ENCODE measurements at regions not wholly inside any gene's neighbourhood (a gene's known extent, or its start where the extent isn't known, plus 50 kb on each side); places are given as distances from the start of the nearest gene placed in this dataset.

DNA sequence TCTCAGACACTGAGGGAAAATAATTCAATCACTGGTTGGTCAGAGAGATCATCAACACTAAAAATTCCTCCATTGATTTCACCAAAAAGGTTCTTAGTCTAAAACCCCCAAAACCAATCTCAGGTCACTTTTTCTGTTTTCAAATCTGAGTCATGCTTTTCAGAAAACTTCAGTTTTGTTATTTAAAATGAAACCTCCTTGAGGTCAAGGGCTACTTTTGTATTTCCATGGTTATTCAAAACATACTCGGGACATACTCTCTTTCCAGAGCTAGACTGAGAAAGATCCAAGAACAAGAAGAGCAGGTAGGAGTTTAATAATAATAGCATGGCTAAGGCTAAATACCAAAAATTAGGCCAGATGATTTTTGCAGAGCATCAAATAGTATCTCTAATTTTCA, 152.8 kb downstream of the SDHAF3 start:
- TF ChIP-seq, protein P1, sequence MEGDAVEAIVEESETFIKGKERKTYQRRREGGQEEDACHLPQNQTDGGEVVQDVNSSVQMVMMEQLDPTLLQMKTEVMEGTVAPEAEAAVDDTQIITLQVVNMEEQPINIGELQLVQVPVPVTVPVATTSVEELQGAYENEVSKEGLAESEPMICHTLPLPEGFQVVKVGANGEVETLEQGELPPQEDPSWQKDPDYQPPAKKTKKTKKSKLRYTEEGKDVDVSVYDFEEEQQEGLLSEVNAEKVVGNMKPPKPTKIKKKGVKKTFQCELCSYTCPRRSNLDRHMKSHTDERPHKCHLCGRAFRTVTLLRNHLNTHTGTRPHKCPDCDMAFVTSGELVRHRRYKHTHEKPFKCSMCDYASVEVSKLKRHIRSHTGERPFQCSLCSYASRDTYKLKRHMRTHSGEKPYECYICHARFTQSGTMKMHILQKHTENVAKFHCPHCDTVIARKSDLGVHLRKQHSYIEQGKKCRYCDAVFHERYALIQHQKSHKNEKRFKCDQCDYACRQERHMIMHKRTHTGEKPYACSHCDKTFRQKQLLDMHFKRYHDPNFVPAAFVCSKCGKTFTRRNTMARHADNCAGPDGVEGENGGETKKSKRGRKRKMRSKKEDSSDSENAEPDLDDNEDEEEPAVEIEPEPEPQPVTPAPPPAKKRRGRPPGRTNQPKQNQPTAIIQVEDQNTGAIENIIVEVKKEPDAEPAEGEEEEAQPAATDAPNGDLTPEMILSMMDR (IDR thresholded peaks at IDR 0.05) = no peak
- TF ChIP-seq POLR2A (IDR thresholded peaks at IDR 0.05) = no peak
